Skeletal muscle cell (primary cell): ENCODE measurements at regions not wholly inside any gene's neighbourhood (a gene's known extent, or its start where the extent isn't known, plus 50 kb on each side); places are given as distances from the start of the nearest gene placed in this dataset.
"Not testable (repeated sequence)": the region's sequence is repeated elsewhere in the genome, so short reads cannot be mapped to it uniquely, and the experiment has no call there.

ENCODE experiments used
- DNase-seq: peaks from one replicate; pipeline ENCODE4 v3.0.0-alpha.2; 2010; ENCODE audit warnings: low read depth
- H3K4me3 ChIP-seq: 2 replicates; pipeline ENCODE4 v1.5.1; 2011; ENCODE audit warnings: low read depth, mild to moderate bottlenecking, control low read depth, low read length, moderate library complexity

GRCh38 chr6:6746333-6746969 lies 157.9 kb downstream of the LY86 start:
- peak; percentile 48 for DNase-seq
- no peak overlapping the region for H3K4me3 ChIP-seq

DNA sequence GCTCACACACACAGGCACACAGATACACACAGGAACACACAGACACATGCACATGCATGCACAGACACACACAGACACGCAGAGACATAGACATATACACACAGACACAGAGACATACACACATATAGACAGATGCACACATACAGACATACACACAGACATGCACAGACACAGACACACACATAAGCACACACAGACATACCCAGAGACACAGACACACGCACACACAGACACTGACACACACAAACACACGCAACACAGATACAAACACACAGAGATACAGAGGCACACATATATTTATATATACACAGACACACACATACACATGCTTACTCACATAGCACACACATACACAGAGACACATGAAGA lies 158.4 kb downstream of the LY86 start:
- H3K4me3 ChIP-seq, result no peak overlapping the region
- no peak for DNase-seq

GRCh38 chr6:6747371-6747770 lies 158.9 kb downstream of the LY86 start:
- H3K4me3 ChIP-seq, result no peak overlapping the region
- DNase-seq, result no peak

DNA sequence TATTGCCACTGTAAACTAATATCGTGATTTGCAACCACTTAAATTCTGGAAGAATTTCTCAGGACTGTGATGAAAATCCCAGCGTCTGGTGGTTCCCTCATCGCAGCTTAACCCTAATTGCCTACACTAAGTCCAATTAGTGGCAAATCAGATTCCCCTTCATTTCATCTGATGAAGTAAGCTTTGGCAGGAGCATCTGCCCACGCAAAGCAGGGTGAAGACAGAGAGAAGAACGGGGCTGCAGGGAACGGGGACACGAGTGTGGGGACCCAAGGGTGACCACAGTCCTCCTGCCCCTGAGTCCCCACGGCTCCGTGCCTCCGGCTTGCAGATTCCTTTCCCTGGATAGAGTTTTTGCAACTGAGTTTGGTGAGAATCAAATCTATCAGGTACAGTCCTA lies 159.5 kb downstream of the LY86 start:
- DNase-seq, result no peak
- no peak overlapping the region for H3K4me3 ChIP-seq

GRCh38 chr6:6749702-6750491 lies 161.4 kb downstream of the LY86 start:
- peak; percentile 68 for DNase-seq
- no peak overlapping the region for H3K4me3 ChIP-seq

DNA sequence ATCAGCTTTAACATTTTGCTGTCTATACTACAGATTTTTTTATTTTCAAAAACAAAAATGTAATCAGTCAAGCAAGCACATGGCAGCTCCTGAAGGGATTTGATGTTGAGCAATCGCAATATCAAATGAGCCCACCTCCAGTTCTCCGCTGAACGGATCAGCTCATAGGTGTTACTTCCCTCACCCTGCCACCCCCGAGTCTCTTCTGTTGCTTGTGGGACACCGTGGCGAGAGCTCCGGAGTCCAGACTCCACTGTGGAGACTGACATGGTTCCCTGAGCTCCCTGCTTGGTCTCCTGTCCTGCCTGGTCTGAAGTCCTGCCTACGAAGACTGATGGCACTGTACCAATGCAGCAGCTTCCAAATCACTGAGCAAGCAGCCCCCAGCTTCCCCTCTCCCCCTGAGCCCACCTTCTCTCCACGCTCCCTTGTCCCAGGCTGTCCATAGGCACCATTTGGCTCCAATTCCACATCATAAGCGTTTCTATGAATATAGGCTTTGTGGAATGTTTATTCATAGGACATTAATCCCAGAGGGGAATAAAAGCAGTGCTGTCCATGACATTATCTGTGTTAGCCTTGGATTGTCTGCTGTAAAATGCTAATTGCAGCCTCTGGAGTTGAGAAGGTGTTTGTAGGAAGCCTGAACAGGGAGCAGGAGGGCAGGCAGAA lies 162.2 kb downstream of the LY86 start:
- no peak overlapping the region for H3K4me3 ChIP-seq
- no peak for DNase-seq

DNA sequence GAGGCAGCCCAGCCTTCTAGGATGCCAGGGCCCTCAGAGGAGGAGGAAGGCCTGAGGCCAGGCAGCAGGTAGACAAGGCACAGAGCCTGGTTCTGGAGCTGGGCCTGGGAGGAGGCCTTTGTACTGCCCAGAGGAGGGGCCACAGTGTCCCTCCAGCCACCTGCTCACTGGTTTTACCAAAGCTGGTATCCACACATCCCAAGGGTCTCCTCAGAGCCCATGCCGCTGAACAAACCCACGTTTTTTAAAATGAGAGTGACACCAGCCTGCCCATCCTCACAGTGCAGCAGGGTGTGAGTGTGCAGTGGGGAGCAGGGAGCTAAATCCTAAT lies 162.7 kb downstream of the LY86 start:
- H3K4me3 ChIP-seq, result no peak overlapping the region
- DNase-seq, result no peak

DNA sequence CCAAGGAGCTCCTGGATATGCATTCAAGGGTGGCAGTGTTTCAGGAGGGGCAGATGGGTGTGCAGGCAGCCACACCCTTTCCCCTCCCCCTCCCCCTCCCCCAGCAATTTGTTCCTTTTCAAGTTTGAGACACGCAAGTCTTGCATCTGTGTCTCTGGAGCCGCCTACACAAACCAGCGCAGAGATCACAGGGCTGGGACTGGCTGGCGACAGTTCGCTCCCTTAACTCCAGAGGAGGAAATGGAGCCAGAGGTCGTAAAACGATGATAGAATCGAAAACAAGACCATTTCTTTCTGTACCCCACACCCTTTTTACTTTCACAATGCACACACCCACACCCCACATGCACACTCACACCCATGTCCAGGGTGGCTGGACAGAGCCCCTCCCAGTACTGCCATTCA lies 163.1 kb downstream of the LY86 start:
- H3K4me3 ChIP-seq, result no peak overlapping the region
- no peak for DNase-seq

- DNase-seq, result no peak
- H3K4me3 ChIP-seq, result no peak overlapping the region
Measured at GRCh38 chr6:6752129-6752528, 163.6 kb downstream of the LY86 start.

DNA sequence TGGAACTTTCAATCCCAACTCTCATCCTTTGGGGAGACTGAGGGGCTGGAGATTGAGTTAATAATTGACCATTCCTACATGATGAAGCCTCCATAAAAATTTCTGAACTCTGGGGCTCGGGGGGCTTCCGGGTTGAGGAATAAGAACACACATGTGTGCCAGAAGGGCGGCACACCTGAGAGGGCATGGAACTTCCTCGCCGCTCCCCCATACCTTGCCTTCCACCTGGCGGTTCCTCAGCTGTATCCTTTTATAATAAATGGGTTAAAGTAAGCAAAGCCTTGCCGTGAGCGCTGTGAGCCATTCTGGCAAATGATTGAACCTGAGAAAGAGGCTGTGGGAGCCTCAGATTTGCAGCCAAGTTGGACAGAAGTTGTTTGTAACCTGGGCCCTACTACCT lies 164.8 kb downstream of the LY86 start:
- no peak overlapping the region for H3K4me3 ChIP-seq
- no peak for DNase-seq

GRCh38 chr6:6756526-6756925 lies 168.0 kb downstream of the LY86 start:
- H3K4me3 ChIP-seq, result no peak overlapping the region
- DNase-seq, result no peak

DNA sequence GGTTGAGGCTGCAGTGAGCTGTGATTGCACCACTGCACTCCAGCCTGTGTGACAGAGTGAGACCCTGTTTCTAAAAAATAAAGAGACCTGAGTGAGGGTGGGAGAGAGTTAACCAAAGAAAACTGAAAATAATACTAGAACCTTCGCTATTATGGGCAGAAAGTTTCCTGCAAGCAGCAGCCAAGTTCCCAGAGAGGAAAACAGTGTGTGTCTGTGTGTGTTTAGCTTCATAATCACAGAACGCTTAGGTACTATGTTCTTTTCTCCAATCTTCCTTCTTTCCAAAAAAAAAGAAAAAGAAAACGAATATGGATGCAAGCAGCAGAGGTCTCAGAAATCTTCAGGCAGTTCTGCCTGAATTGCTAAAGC lies 170.0 kb downstream of the LY86 start:
- H3K4me3 ChIP-seq, result no peak overlapping the region
- no peak for DNase-seq

- no peak for DNase-seq
- peak overlapping the region; percentile 18 for H3K4me3 ChIP-seq
Measured at GRCh38 chr6:6758915-6759654, 170.6 kb downstream of the LY86 start.

- H3K4me3 ChIP-seq, result no peak overlapping the region
- DNase-seq, result no peak
Measured at GRCh38 chr6:6760002-6760401, 171.5 kb downstream of the LY86 start.

- H3K4me3 ChIP-seq, DNase-seq: not testable (repeated sequence)
Measured at GRCh38 chr6:6762566-6762965, 174.0 kb downstream of the LY86 start.

- no peak overlapping the region for H3K4me3 ChIP-seq
- no peak for DNase-seq
Measured at GRCh38 chr6:6764764-6765434, 176.4 kb downstream of the LY86 start.

DNA sequence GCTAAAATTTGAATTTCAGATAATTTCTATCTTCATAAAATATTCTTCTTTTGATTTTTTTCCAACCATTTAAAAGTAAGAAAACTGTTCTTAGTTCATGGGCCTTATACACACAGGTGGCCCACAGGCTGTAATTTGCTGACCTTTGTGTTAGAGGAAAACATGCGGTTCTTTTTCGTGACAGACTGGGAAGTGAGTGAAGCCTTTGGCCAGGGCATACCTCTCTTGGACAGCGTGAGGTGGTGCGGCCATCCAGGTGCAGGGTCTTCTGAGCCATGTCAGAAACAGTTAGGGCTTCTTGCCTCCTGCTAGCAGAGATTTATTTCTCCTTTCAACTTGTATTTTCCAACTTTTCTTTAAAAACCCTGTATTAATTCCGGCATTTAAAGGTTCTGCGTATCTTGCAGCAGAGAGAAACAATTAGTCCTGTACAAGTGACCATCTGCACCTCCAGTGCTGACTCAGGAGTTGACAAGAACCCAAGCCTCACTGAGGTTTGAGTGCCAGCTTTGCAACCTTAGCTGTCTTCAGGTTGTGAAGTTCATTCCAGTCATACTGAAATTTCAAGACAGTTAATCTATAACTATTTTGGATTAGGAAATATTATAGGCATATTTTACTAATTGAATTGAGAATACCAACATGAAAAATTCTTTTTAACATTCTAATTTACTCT lies 177.8 kb downstream of the LY86 start:
- H3K4me3 ChIP-seq, result no peak overlapping the region
- no peak for DNase-seq

DNA sequence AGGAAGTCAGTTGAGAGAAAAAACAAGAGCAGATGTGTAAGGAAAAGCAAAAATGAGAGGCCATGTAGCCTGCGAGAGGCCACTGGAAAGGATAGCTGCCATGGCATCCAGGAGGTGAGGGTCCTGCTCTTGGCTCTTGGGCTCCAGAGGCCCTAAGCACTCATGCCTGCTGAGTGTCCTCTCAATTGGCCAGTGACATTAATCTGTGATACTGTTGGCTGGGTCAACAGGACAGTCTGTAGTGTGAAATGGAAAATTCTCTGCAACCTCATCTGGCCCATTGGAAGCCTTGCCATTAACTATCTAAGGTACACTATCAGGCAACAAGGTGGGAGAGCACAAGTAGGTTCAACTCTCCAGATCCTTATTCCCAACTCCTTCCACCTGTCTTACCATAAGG lies 180.9 kb downstream of the LY86 start:
- DNase-seq, result no peak
- H3K4me3 ChIP-seq, result no peak overlapping the region

GRCh38 chr6:6771224-6771945 lies 182.9 kb downstream of the LY86 start:
- no peak for DNase-seq
- no peak overlapping the region for H3K4me3 ChIP-seq
